ENCODE measurements at regions not wholly inside any gene's neighbourhood (a gene's known extent, or its start where the extent isn't known, plus 50 kb on each side); places are given as distances from the start of the nearest gene placed in this dataset.
"Not testable (repeated sequence)": the region's sequence is repeated elsewhere in the genome, so short reads cannot be mapped to it uniquely, and the experiment has no call there.

GRCh38 chr3:178137831-178138230 is 398.4 kb upstream of the KCNMB2 start:
- no TSS peak for BruUV-seq (replicated peaks)
- Histone ChIP-seq H3K4me3 (ENCODE audit: low read depth, low read length) (no peak overlapping the region), H3K36me3 (ENCODE audit: control insufficient read depth, insufficient read depth, low read length) (no peaks in the 10 kb centered on the region), H3K27me3 (replicated peaks; ENCODE audit: control insufficient read depth, insufficient read depth, low read length) (no peaks in the 10 kb centered on the region), H3K4me1 (no peaks in the 10 kb centered on the region), H3K9me3 (no peaks in the 10 kb centered on the region)
- H3K4me1 Mint-ChIP-seq (ENCODE audit: low read depth, unreplicated experiment) = no peaks in the 10 kb centered on the region
- DNase-seq = no peak
- TF ChIP-seq, protein P1, sequence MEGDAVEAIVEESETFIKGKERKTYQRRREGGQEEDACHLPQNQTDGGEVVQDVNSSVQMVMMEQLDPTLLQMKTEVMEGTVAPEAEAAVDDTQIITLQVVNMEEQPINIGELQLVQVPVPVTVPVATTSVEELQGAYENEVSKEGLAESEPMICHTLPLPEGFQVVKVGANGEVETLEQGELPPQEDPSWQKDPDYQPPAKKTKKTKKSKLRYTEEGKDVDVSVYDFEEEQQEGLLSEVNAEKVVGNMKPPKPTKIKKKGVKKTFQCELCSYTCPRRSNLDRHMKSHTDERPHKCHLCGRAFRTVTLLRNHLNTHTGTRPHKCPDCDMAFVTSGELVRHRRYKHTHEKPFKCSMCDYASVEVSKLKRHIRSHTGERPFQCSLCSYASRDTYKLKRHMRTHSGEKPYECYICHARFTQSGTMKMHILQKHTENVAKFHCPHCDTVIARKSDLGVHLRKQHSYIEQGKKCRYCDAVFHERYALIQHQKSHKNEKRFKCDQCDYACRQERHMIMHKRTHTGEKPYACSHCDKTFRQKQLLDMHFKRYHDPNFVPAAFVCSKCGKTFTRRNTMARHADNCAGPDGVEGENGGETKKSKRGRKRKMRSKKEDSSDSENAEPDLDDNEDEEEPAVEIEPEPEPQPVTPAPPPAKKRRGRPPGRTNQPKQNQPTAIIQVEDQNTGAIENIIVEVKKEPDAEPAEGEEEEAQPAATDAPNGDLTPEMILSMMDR (IDR thresholded peaks at IDR 0.05; ENCODE audit: insufficient read depth in 1 of 2, low read depth in 1 of 2, low read length in 1 of 2, severe bottlenecking in 1 of 2, unreplicated experiment in 1 of 2) = no peak
- H3K36me3 Mint-ChIP-seq (ENCODE audit: insufficient read depth, unreplicated experiment) = no peaks in the 10 kb centered on the region
- ChIA-PET POLR2A (no interaction called here), CTCF (no interaction called here)
- H3K27me3 Mint-ChIP-seq (ENCODE audit: insufficient read depth, unreplicated experiment) = no peaks in the 10 kb centered on the region
- H3K4me3 Mint-ChIP-seq (ENCODE audit: unreplicated experiment) = no peak overlapping the region
- no peak overlapping the region for H3K27ac Mint-ChIP-seq (ENCODE audit: unreplicated experiment)
- peaks cover 13% of the 10 kb centered on the region for H3K9me3 Mint-ChIP-seq (ENCODE audit: unreplicated experiment)
- intact Hi-C loops (cut with micrococcal nuclease; ENCODE audit: unreplicated experiment) = no loop called here

- Histone ChIP-seq H3K9me3 (no peaks in the 10 kb centered on the region), H3K4me3 (ENCODE audit: low read depth, low read length) (no peak overlapping the region), H3K27me3 (replicated peaks; ENCODE audit: control insufficient read depth, insufficient read depth, low read length) (no peaks in the 10 kb centered on the region), H3K4me1 (no peaks in the 10 kb centered on the region), H3K36me3 (ENCODE audit: control insufficient read depth, insufficient read depth, low read length) (no peaks in the 10 kb centered on the region)
- TF ChIP-seq, protein P1 (IDR thresholded peaks at IDR 0.05; ENCODE audit: insufficient read depth in 1 of 2, low read depth in 1 of 2, low read length in 1 of 2, severe bottlenecking in 1 of 2, unreplicated experiment in 1 of 2) = no peak
- Mint-ChIP-seq H3K36me3 (ENCODE audit: insufficient read depth, unreplicated experiment) (no peaks in the 10 kb centered on the region), H3K4me1 (ENCODE audit: low read depth, unreplicated experiment) (no peaks in the 10 kb centered on the region), H3K4me3 (ENCODE audit: unreplicated experiment) (no peak overlapping the region), H3K27me3 (ENCODE audit: insufficient read depth, unreplicated experiment) (no peaks in the 10 kb centered on the region), H3K27ac (ENCODE audit: unreplicated experiment) (no peak overlapping the region), H3K9me3 (ENCODE audit: unreplicated experiment) (peaks cover 13% of the 10 kb centered on the region)
- BruUV-seq (replicated peaks) = no TSS peak
- intact Hi-C loops (cut with micrococcal nuclease; ENCODE audit: unreplicated experiment) = no loop called here
- ChIA-PET CTCF (no interaction called here), POLR2A (no interaction called here)
- DNase-seq = no peak
Measured at GRCh38 chr3:178139116-178139515, 397.1 kb upstream of the KCNMB2 start.

DNA sequence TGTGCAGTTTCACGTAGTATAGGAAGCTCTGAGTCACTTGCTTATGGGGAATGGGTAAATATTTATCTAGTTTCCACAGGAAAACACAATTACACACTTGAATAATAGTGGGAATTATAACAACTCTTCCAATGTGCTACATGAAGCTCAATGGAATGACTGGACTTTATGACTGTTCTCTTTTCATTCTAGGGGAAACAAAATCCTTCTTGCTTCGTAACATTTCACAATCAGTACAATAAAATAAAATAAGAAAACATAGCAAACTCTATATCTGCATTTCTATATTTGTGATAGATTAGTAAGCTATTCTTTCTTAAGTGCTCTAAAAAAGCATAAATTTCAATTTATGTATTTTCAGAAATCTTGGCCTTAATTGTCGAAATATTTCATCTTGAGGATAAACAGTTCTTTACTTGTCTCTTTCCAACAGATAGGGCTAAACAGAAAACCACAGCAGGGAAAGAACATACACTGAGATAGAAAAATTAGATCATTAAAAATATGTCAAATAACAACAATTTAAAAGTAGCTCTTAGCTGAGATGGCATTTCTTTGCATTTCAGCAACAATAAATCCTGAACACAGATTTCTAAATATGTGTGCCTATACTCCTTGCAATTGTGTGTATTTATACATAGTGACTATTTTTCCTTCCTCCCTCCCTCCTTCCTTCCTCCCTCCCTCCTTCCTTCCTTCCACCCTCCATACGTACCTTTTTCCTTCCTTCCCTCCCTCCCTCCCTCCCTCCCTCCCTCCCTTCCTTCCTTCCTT is 395.5 kb upstream of the KCNMB2 start:
- no peak for DNase-seq
- BruUV-seq (replicated peaks) = no TSS peak
- Mint-ChIP-seq H3K4me1 (ENCODE audit: low read depth, unreplicated experiment) (no peaks in the 10 kb centered on the region), H3K4me3 (ENCODE audit: unreplicated experiment) (no peak overlapping the region), H3K27ac (ENCODE audit: unreplicated experiment) (no peak overlapping the region), H3K36me3 (ENCODE audit: insufficient read depth, unreplicated experiment) (no peaks in the 10 kb centered on the region), H3K9me3 (ENCODE audit: unreplicated experiment) (peaks cover 13% of the 10 kb centered on the region), H3K27me3 (ENCODE audit: insufficient read depth, unreplicated experiment) (no peaks in the 10 kb centered on the region)
- Histone ChIP-seq H3K36me3 (ENCODE audit: control insufficient read depth, insufficient read depth, low read length) (no peaks in the 10 kb centered on the region), H3K27me3 (replicated peaks; ENCODE audit: control insufficient read depth, insufficient read depth, low read length) (no peaks in the 10 kb centered on the region), H3K4me3 (ENCODE audit: low read depth, low read length) (no peak overlapping the region), H3K4me1 (no peaks in the 10 kb centered on the region), H3K9me3 (no peaks in the 10 kb centered on the region)
- ChIA-PET POLR2A (no interaction called here), CTCF (no interaction called here)
- TF ChIP-seq, protein P1 (IDR thresholded peaks at IDR 0.05; ENCODE audit: insufficient read depth in 1 of 2, low read depth in 1 of 2, low read length in 1 of 2, severe bottlenecking in 1 of 2, unreplicated experiment in 1 of 2) = no peak
- intact Hi-C loops (cut with micrococcal nuclease; ENCODE audit: unreplicated experiment) = no loop called here

DNA sequence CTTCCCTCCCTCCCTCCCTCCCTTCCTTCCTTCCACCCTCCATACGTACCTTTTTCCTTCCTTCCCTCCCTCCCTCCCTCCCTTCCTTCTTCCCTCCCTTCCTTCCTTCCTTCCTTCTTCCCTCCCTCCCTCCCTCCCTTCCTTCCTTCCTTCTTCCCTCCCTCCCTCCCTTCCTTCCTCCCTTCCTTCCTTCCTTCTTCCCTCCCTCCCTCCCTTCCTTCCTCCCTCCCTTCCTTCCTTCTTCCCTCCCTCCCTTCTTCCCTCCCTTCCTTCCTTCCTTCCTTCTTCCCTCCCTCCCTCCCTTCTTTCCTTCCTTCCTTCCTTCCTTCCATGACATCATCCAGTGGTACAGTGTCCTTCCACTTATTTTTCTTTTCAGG is 394.9 kb upstream of the KCNMB2 start:
- H3K27me3 ChIP-seq (replicated peaks; ENCODE audit: control insufficient read depth, insufficient read depth, low read length); H3K4me1 Mint-ChIP-seq (ENCODE audit: low read depth, unreplicated experiment); H3K4me3 Mint-ChIP-seq (ENCODE audit: unreplicated experiment); H3K36me3 ChIP-seq (ENCODE audit: control insufficient read depth, insufficient read depth, low read length); H3K27ac Mint-ChIP-seq (ENCODE audit: unreplicated experiment); H3K4me1 ChIP-seq; H3K4me3 ChIP-seq (ENCODE audit: low read depth, low read length); H3K9me3 ChIP-seq; CTCF ChIA-PET; BruUV-seq (replicated peaks); H3K27me3 Mint-ChIP-seq (ENCODE audit: insufficient read depth, unreplicated experiment); intact Hi-C loops (cut with micrococcal nuclease; ENCODE audit: unreplicated experiment); POLR2A ChIA-PET; DNase-seq; H3K36me3 Mint-ChIP-seq (ENCODE audit: insufficient read depth, unreplicated experiment): not testable (repeated sequence)
- H3K9me3 Mint-ChIP-seq (ENCODE audit: unreplicated experiment) = peaks cover 13% of the 10 kb centered on the region

Data from Caco-2 (cell line).